Inflammatory macrophage treated with lipopolysaccharide for 1 hour (primary cell): ENCODE measurements at regions not wholly inside any gene's neighbourhood (a gene's known extent, or its start where the extent isn't known, plus 50 kb on each side); places are given as distances from the start of the nearest gene placed in this dataset.

Experiments
- DNase-seq, 2 donors: peaks; one replicate each; pipeline ENCODE4 v3.0.0-alpha.2; 2020 to 2022

DNA sequence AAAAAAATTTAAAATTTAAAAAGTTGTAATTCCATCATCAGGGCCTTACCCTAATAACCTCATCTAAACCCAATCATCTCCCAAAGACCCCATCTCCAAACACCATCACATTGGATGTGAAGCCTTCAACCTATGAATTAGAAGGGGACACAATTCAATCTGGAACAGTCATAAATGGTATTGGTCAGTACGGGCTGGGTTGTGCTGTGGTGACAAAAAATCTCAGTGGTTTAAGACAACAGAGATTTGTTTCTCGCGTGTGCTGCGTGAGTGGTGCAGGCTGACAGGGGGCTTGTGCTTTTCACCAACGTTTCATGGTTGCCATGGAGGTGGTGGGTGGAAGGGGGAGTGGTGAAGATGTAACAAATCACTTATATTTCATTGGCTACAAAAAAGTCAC lies 174.5 kb downstream of the INHBB start:
- DNase-seq = no peak

DNA sequence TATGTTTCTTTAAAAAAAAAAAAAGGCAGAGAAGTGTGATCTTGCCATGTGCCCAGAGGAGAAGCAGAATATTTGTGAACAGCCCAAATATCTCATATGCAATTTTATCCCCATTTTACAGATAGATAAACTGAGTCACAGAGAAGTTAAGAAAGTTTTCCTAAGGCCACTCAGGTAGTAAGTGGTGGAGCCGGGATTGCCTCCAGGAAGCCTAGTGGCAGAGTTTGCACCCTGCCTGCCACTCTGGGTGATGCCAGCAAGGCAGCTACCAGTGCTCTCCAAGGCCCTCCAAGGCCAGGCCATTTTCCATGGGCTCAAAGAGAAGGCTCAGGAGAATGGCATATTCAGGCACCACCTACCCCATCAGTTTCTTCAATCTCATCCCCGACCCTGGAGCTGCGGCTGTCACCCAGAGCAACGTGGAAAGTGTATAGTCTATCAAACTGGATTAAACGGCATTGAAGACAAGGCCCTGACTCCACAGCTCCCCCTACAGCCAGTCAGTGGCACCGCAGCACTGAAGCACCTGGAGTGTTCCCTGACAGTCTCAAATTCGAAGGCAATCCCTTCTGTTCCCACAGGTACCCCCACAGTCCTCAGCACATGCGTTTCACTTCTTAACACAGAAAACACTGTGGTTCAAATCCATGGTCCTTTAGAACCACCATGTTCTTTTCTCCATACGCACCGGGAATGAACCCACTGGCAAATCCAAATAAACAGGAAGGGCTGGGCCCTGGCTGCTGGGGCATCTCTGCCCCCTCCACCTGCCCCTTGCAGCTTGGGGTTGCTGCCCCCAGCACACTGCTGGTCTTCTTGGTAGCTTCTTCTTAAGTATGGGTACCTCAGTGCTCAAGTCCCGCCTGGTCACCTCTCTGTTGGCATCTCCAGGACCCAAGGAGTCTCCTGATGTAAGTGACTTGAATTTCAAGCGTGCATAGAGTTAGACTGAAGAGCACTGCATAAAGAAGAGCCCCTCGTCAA lies 175.3 kb downstream of the INHBB start:
- peak in 1 of 2 donors; percentile 51 for DNase-seq

DNA sequence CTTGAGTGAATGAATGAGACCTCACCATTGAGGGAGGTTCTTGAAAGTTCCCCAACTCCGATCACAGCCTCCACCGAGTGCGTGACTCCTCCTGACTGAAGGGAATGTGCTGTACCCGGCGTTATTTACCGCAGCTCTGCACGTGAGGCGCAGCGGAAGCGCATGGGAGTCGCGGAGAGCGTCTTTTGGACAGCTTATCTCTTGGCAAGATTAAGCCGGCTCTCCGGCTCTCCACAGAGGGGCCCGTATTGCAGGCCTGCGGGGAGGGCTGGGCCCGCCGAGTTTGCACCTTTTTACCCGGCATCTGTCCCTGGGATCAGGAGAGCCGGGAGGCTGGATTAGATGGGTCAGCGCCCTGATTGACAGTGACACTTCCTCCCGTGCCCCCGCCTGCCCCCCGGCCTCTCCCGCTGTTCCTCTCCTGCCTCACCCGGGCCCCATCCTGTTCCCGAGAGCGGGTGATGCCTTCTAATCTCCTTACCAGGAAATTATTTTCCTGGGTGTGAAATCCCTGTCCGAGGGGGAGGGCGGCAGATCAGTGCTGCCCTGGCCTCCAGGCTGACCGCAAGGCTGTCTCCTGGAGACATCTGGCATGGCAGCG lies 176.3 kb downstream of the INHBB start:
- no peak for DNase-seq

DNA sequence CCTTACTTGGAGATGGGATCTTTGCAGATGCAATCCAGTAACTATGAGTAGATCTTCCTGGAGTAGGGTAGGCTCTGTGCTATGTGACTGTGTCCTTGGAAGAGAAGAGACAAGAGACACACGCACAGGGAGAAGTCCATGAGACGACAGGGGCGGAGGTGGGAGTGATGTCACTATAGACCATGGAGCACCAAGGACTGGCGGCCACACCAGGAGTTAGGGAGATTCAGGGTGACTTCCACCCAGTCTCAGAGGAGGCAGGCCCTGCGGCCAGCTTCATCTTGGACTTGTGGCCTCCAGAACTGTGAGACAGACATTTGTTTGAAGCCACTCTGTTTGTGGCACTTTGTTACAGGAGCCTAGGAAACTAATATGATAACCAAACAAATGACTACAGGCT lies 177.8 kb downstream of the INHBB start:
- DNase-seq = no peak

DNA sequence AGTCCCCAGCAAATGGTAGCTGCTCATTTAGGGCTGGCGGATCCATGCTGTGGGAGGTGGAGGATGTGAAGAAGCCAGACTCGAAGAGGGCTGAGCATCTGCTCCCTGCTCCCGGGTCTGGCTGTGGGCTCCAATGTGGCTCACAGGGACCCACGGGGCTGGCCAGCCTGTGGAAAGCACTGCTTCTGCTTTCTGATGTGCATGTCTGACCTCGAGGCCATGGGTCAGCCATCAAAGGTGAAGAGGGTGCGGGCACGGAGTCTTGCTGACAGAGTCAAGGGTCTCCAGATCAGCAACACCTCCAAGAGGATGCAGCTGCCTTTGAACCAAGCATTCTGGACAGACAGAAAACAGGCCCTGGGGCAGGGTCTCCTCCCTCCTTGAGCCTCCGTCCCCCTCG lies 178.2 kb downstream of the INHBB start:
- DNase-seq = no peak

DNA sequence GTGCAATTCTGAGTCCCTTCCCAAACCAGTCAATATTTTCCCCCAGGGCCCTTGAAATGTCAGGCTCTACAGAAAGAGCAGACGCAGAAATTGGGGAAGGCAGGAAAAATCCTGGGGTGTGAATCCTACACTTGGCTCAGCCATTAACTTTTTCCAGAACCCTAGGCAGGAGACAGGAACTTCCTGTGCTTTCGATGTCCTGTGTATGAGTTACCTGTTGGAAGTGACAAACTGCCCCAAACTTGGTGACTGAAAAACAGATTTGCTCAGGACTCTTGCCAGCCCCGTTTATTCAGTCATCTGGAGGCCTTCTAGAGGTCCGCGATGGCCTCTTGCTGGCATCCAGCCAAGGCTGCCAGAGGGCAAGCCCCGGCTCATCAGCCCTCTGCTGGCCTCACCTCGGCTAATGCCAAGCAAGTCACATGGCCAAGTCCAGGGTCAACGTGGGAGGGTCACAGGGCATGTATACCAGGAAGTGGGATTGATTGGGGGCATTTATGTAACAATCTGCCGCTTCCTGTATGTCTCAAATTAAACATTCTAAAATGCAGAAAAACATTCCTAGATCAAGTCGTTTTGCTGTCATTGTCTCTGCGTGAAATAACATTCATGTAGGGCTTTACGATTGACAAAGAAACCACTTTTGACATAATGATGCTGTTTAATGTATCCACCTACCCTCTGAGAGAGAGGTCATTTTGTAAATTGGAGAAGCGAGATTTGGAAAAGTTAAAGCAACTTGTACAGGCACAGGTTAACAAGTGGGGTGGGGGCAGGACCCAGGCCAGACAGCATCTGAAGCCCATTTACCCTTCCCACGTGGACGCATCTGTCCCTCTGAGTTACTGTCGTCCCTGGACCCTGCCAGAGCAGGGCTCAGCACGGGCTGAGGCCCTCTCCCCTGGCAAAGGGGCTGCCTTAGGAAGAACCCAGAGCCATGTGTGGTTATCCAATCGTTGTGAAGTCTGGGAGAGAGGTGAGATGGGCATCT lies 179.4 kb downstream of the INHBB start:
- DNase-seq = peak; percentile 5 to 11

DNA sequence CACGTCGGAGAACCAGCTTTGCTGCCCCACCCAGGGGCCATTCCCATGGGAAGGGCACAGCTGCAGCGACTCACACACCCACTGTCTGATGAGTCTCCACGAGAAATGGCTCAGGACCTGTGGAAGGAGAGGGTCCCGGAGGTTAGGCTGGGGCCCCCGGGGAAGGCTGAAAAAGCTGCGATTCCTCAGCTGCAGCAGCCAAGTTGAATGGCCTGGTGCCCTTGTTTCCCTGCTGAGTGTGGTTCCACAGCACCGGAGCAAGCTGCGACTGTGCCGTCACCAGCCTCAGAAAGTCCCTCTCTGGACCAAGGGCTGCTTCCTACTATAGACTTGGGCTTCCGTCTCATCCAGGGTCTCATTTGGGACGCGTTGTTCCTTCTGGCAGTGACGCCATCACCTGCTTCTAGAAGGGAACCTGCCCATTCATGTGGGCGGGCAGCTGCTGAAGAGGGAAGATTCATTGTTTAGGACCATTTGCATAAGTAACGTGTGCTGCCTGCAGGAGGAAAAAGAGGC lies 180.2 kb downstream of the INHBB start:
- DNase-seq = no peak

DNA sequence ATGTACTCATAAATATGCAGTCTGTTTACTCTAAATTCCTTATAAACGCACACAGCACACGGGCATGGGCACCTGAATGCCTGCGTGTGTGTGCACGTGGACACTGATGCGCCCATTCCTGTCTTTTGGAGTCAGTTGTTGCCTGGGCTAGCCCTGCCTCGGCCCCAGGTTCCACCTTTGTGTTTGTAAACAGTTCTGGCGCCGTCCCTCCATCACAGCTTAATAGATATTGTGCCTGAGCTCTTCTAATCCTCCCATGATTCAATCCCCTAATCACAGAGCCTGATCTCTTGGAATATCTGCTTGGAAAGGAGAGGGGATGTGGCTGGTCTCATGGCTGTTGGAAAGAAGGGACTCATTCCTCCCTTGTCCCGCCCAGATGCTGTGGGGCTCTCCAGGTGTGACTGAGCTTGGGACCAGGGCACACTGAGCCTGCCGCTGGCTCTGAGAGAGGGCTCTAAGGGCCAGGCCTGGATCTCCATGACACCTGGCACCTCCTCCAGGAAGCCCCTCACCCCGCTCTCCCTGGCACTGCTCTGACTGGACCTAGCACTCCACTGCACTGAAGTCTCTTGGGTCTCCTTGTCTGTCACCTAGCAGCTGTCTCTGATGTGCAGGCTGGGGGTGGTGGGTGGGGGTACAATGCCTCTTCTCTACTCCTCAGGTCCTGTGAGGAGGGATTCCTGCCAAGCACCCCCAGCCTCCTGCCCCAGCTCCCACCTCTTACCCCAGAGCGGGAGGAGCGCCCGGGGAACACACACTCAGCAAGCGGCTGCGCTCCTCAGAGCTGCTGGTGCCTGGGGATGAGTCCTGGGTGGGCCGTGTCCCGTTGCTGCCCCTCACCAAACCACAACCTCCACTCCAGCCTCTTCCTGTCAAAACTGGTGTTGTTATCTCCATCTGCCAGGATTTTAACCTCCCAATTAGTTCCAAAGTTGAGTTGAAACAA lies 181.3 kb downstream of the INHBB start:
- DNase-seq = no peak

DNA sequence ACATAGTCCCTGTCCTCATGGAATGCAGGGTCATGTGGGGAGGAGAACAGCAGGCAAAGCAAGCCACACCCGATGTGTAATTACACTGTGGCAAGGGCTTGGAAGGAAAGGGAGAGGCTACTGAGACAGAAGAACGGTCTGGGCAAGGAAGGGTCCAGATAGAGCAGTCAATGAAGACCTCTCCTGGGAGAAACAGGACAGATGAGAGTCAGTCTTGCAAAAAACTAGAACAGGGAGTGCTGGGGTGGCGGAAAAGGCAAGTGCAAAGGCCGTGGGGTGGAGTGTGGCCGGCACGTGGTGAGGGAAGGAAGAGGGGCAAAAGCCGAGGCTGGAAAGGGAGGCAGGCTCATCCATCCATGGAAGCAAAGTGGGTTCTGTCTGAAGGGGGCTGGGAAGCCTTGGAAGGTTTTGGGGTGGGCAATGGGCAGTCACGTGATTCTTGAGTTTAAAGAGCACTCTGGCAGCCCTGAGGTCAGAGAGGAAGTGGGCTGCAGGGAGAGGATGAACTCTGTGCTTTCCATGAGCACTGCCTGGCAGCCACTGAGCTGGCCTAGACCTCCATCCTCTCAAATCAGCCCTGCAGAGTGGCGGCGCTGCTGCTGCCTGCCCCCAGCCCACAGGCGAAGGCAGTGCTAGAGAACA lies 182.2 kb downstream of the INHBB start:
- no peak for DNase-seq

DNA sequence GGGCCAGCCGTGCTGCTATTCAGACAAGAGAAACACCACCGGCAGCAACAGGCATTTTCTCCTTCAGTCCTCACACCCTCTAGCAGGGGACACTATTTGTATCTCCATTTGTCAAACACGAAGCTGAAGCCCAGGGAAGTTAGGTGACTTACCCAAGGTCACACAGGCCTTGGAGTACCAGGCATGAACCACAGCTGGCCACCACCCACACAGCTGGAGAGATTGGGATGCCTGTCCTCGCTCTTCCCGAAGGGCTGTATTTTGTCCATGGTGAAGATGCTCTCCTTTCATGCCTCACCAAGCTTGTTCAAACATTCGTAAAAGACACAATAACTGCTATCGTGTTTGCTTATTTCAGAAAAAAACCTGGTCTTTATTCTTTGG lies 182.7 kb downstream of the INHBB start:
- DNase-seq = no peak

DNA sequence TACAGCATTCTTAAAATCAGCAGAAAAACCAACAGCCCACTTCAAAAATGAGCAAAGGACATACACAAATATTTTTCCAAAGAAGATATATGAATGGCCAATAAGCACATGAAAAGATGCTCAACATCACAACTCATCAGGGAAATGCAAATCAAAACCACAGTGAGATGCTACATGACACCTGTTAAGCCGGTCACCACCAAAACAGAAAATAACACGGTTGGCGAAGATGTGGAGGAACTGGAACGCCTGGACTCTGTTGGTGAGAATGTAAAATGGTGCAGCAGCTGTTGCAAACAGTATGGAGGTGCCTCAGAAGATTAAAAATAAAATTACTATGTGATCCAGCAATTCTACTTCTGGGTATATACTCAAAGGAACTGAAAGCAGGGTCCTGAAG lies 184.8 kb downstream of the INHBB start:
- DNase-seq = no peak

DNA sequence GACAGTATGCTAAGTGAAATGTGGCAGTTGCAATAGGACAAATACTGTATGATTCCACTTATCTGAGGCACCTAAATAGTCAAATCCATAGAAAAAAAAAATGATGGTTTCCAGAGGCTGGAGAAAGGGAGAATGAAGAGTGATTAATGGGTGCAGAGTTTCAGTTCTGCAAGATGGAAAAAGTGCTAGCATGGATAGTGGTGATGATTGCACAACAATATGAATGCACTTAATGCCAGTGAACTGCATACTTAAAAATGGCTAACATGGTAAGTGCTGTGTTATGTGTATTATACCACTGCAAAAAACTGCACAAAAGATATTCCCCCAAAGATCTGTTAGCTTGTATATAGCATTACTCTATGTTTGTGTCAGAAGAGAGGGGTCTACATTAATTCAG lies 185.4 kb downstream of the INHBB start:
- DNase-seq = no peak

DNA sequence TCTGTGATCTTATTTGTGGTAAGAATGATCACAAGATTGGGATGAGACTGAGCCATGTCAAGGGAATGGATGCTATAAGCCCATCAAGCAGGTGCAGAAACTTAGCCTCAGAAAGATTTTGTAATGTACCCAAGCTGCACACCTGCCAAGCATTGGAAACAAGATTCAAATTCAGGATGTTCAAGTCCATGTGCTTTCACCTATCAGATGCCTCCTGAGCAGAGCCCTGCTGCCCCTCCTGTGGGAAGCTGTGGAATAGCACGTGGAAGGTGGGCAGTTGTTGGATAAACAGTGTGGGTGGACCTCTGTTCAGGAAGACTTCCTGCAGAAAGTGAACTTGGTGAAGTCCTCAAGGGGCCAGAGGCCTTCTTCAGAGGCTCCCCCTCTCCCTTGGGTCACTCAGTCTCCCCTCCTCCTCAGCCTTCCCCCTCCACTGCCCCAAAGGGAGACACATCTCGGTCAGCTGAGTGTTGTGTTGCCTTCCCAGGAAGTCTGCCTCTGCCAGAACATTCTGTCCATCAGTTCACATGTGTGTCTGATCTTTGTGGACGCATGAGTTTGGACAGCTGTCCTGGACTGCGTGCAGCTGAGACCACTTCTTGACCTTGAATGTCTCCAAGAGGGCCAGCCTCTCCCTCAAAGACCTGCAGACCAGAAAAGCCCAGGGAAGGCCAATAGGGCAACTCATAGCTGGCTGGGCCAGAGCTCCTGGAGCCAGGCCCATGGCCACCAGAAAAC lies 186.1 kb downstream of the INHBB start:
- no peak for DNase-seq

DNA sequence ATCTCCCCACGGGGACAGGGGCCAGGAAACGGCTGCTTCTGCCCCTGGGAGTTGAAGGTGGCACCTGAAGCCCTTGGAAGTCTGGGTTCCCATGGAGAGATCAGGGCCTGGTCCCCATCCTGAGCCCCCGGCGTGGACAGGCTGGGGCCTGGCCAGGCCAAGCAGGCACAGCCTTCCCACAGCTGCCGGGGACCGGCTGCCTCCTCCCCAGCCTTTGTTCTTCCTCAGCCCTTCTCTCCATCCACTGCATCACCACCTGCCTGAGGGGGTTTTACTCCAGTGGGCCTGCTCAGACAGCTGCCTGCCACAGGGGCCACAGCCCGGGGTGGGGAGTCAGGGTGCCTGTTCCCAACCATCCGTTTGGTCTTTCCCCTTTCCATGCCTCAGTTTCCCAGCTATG lies 187.7 kb downstream of the INHBB start:
- no peak for DNase-seq

DNA sequence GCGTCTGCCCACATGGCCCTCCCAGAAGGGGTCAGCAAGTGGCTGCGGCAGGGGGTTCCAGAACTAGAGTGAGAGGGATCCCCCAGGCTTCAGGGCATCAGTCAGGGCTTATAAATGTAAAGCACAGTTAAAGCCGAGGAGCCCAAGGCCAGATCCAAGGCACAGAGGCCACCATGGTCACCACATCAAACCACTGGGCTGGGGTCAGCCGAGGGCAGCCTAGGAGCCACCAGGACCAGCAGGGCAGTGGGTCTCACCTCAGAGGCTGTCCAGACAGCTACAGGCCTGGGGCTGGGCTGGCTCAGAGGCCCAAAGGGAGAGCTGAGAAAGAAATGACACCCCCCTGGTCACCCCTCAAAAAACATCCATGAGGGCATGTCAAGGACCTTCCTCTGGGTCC lies 188.5 kb downstream of the INHBB start:
- DNase-seq = no peak

DNA sequence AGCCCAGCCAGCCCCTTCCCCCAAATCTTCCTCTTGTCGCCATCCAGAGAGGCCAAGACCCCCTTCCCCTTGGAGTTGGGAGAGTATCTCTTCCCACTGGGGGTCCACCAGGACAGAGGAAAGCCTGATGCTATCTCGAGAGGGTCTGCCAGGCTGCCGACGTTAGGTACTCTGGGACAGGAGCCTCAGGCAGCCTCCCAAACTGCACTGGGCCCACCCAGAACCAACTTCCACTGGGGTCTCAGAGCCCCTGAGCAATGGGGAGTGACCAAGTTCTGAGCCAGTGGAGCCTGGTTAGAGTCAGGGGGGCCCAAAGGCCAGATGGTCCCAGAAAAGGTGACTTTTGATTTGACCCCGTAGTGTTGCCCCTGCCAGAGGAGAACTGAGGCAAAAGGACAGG lies 189.1 kb downstream of the INHBB start:
- DNase-seq = no peak

DNA sequence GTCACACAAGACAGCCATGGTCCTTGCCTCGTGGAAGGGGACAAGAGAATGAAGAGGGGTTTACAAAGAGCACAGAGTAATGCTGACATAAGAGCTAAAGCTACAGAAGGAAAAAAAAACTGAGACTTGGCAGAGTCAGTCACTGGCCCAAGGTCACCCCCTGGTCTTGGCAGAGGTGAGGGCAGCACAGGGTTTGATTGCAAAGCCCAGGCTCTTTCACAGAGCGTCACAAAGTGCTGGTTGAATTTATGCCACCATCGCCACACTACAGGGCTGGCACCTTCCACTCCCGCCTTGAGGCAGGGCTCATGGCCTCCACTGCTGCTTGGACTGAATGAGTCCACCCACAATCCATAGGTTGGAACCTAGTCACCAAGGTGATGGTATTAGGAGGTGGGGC lies 190.2 kb downstream of the INHBB start:
- DNase-seq = no peak

DNA sequence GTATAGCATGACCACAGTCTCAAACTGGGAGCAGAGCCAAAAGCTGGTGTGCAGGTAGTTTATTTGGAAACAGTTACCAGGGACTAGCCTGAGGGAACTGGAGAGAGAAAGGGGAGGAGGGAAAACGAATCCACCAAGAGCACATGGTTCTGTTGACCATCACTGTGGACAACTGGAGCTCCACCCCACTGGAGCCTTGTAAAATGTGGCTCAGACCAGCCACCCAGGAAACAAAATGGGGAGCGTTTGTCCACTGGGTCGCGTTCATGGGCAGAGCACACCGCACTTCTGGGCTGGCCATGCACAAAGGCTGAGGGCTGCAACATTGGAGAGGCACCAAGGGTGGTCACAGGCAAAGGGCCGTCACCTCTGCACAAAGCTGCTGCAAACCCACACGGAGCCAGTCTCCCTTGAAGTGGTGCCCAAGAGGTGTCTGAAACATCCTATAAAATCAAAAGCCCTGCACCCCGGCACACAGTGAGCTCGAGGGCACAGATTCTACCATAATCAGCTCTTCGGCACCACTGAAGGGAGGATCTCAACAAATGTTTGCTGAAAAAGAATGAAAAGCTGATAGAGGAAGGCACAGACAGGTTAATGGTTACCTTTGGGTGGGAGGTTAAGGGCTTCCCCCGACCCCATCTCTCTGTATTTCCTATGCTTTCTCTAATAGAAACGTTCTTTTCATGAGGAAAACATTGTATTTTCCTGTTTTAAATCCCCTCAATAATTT lies 192.9 kb downstream of the INHBB start:
- DNase-seq = no peak

DNA sequence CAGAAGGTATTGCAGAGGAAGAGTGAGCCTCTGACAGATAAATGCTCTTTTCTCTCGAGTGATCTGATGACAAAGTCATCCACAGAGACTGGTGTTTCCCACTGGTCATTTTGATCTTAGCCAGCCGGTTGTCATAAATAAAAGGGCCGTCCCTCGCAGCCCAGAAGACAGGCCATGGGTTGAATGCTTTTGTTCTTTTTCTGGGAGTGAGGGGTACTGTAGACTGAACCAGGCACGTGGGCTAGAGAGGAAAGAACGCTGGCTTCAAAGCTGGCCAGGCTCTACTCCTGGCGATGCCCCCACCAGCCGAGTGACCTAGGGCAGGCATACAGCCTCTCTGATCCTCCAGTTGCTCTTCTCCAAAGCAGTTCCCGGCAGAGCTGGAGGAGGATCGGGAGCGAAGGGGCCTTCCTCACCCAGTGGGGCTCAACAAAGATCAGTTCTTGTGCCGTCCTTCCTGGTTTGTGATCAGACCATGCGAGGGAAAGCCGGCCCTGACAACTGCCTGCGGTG lies 193.5 kb downstream of the INHBB start:
- no peak for DNase-seq
